ENCODE measurements at regions not wholly inside any gene's neighbourhood (a gene's known extent, or its start where the extent isn't known, plus 50 kb on each side); places are given as distances from the start of the nearest gene placed in this dataset.

GRCh38 chr11:70490723-70491558, 92.6 kb downstream of the CTTN start:
- Mint-ChIP-seq H3K27ac (no peak overlapping the region), H3K4me3 (no peak overlapping the region), H3K9me3 (peaks cover 22% of the 10 kb centered on the region), H3K27me3 (ENCODE audit: insufficient read depth, low read depth, poor library complexity) (peaks cover 26% of the 10 kb centered on the region), H3K36me3 (ENCODE audit: low read depth) (peaks cover 74% of the 10 kb centered on the region), H3K4me1 (no peaks in the 10 kb centered on the region)
- DNase-seq (ENCODE audit: low spot score) (no peak), ATAC-seq (no peak)
- H3K27ac ChIP-seq (ENCODE audit: low read depth), result no peak overlapping the region
- H3K4me3 ChIP-seq, result no peak overlapping the region
- no peaks in the 10 kb centered on the region for H3K9me2 ChIP-seq (ENCODE audit: insufficient read depth)
- no peaks in the 10 kb centered on the region for H4K20me1 ChIP-seq (replicated peaks; ENCODE audit: insufficient read depth)
- no peaks in the 10 kb centered on the region for H3K4me1 ChIP-seq (ENCODE audit: insufficient read depth)
- TF ChIP-seq REST (IDR thresholded peaks at IDR 0.05; ENCODE audit: unreplicated experiment), result no peak
- no peak for TF ChIP-seq STAT1 (IDR thresholded peaks at IDR 0.05; ENCODE audit: unreplicated experiment)
- TF ChIP-seq ZNF462 (CRISPR knock-in tag; IDR thresholded peaks at IDR 0.05), result no peak
- TF ChIP-seq JUNB (IDR thresholded peaks at IDR 0.05; ENCODE audit: unreplicated experiment), result no peak
- TF ChIP-seq ZNF114 (CRISPR knock-in tag; IDR thresholded peaks at IDR 0.05), result no peak
- TF ChIP-seq CREB1 (CRISPR knock-in tag; IDR thresholded peaks at IDR 0.05; ENCODE audit: low read depth), result no peak
- no peak for TF ChIP-seq CTCF (conservative IDR thresholded peaks at IDR 0.05; ENCODE audit: low read depth in 2 of 2)
- no peak for TF ChIP-seq EZH2 (IDR thresholded peaks at IDR 0.05; ENCODE audit: low read depth, unreplicated experiment)
- TF ChIP-seq ETS1 (IDR thresholded peaks at IDR 0.05), result no peak
- no peak for TF ChIP-seq ZNF331 (CRISPR knock-in tag; IDR thresholded peaks at IDR 0.05; ENCODE audit: low read depth)
- TF ChIP-seq NANOG (IDR thresholded peaks at IDR 0.05; ENCODE audit: borderline replicate concordance), result no peak
- TF ChIP-seq POLR2AphosphoS5 (IDR thresholded peaks at IDR 0.05; ENCODE audit: low read depth), result no peak
- no peaks in the 10 kb centered on the region for H3F3A ChIP-seq (replicated peaks; ENCODE audit: low read depth)
- H3K79me2 ChIP-seq (replicated peaks; ENCODE audit: insufficient read depth), result no peaks in the 10 kb centered on the region
- no peak overlapping the region for H3K4me2 ChIP-seq
- H3K36me3 ChIP-seq (ENCODE audit: insufficient read depth), result no peaks in the 10 kb centered on the region
- no peaks in the 10 kb centered on the region for H3K27me3 ChIP-seq (ENCODE audit: insufficient read depth)
- no peak overlapping the region for H2AFZ ChIP-seq

Measured in GM23338 (cell line).